ENCODE measurements at regions not wholly inside any gene's neighbourhood (a gene's known extent, or its start where the extent isn't known, plus 50 kb on each side); places are given as distances from the start of the nearest gene placed in this dataset.

GRCh38 chr2:188727846-188728245 lies 246.3 kb upstream of the COL3A1 start:
- no peak for TF ChIP-seq CTCF (conservative IDR thresholded peaks at IDR 0.05)
- no peak for TF ChIP-seq EZH2 (IDR thresholded peaks at IDR 0.05; ENCODE audit: low read depth)
